Activated naive CD8-positive, alpha-beta T cell (primary cell): ENCODE measurements at regions not wholly inside any gene's neighbourhood (a gene's known extent, or its start where the extent isn't known, plus 50 kb on each side); places are given as distances from the start of the nearest gene placed in this dataset.
"Not testable (repeated sequence)": the region's sequence is repeated elsewhere in the genome, so short reads cannot be mapped to it uniquely, and the experiment has no call there.

Source experiments
- H3K27ac Mint-ChIP-seq: one replicate; pipeline ENCODE4 v1.8.0; 2021; ENCODE audit warnings: mixed read lengths
- H3K27me3 Mint-ChIP-seq: one replicate; pipeline ENCODE4 v1.8.0; 2021; ENCODE audit warnings: mixed read lengths
- H3K36me3 Mint-ChIP-seq: one replicate; pipeline ENCODE4 v1.8.0; 2021; ENCODE audit warnings: mixed read lengths
- H3K4me1 Mint-ChIP-seq: one replicate; pipeline ENCODE4 v1.8.0; 2021; ENCODE audit warnings: low read depth, mixed read lengths
- H3K4me3 Mint-ChIP-seq: one replicate; pipeline ENCODE4 v1.8.0; 2021; ENCODE audit warnings: mild to moderate bottlenecking, mixed read lengths
- H3K9me3 Mint-ChIP-seq: one replicate; pipeline ENCODE4 v1.8.0; 2021; ENCODE audit warnings: low read depth, mixed read lengths

DNA sequence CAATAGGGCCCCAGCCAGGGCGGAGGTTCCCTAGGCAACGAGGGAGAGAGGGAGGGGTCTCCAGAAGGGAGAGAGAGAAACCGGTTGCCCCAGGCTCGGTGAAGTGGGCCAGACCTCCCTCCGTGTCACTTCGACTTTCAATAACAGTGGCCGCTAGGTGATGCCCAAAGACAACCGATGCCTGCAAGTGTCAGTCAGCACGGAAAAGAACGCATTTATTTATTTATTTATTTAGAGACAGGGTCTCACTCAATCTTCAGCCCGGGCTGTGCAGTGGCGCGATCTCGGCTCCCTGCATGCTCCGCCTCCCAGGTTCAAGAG is 1504.1 kb upstream of the DEFB115 start:
- not testable (repeated sequence) for H3K27ac Mint-ChIP-seq, H3K9me3 Mint-ChIP-seq, H3K36me3 Mint-ChIP-seq, H3K27me3 Mint-ChIP-seq
- Mint-ChIP-seq H3K4me3 (peak overlapping the region; percentile 55), H3K4me1 (peaks cover 30% of the 10 kb centered on the region)

DNA sequence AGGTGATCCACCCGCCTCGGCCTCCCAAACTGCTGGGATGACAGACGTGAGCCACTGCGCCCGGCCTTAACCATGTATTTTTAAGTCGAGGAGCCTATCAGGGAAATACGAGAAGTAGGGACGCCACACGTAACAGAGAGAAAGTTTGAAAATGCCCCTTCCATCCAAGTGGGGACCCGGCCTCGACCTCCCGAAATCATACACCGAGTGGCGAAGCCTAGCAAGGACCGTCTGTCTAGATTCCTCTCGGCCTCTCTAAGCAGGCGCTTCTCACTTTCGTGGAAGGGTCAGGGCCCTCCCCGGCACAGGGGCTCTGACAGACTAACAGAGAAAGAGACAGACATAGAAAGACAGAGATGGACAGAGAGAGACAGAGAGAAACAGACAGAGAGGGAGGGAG is 1503.6 kb upstream of the DEFB115 start:
- H3K36me3 Mint-ChIP-seq, H3K27me3 Mint-ChIP-seq, H3K9me3 Mint-ChIP-seq: not testable (repeated sequence)
- H3K27ac Mint-ChIP-seq: peak overlapping the region; percentile 3
- H3K4me3 Mint-ChIP-seq: peak overlapping the region; percentile 55
- H3K4me1 Mint-ChIP-seq: peaks cover 30% of the 10 kb centered on the region

DNA sequence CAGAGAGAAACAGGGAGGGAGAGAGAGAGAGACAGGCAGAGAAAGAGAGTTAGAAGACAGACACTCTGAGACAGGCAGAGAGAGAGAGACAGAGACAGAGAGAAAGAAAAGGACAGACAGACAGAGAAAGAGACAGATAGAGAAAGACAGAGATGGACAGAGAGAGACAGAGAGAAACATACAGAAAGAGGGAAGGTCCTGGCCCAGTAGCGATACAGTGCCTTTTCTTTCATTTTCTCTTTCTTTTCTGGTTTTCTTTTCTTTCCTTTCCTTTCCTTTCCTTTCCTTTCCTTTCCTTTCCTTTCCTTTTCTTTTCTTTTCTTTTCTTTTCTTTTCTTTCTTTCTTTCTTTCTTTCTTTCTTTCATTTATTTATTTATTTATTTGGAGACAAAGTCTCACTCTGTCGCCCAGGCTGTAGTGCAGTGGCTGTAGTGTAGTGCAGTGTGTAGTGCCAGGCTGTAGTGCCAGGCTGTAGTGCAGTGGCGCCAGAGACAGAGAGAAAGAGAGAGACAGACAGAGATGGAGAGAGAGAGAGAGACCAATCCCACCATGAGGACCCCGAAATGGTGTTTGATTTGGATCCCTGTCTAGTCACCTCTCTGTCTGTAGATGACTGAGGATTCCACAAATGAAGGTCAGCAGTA is 1501.5 kb upstream of the DEFB115 start:
- H3K9me3 Mint-ChIP-seq, H3K27ac Mint-ChIP-seq, H3K4me3 Mint-ChIP-seq, H3K36me3 Mint-ChIP-seq, H3K27me3 Mint-ChIP-seq: not testable (repeated sequence)
- H3K4me1 Mint-ChIP-seq: peaks cover 29% of the 10 kb centered on the region

DNA sequence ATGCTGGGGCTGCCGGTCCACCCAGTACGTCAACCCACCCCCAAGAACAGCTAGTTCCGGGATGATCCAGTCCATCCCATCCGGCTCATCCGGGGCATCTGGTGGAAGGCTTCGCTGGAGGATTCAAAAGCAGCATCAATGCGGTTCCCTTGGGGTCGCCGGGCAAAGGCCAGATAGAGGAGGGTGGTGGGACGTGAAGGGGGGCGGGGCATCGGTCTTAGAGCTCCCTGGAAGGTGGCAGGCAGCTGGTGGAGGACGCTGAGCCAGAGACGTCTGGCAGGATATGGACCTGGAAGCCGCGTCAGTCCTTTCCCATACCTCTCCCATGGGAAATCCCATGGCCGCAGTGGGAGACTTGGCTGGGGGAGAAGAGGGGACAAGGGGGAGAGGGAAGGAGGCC is 1500.8 kb upstream of the DEFB115 start:
- Mint-ChIP-seq H3K4me1 (peaks cover 22% of the 10 kb centered on the region), H3K9me3 (no peaks in the 10 kb centered on the region), H3K36me3 (no peaks in the 10 kb centered on the region), H3K27me3 (no peaks in the 10 kb centered on the region), H3K27ac (no peak overlapping the region), H3K4me3 (no peak overlapping the region)

DNA sequence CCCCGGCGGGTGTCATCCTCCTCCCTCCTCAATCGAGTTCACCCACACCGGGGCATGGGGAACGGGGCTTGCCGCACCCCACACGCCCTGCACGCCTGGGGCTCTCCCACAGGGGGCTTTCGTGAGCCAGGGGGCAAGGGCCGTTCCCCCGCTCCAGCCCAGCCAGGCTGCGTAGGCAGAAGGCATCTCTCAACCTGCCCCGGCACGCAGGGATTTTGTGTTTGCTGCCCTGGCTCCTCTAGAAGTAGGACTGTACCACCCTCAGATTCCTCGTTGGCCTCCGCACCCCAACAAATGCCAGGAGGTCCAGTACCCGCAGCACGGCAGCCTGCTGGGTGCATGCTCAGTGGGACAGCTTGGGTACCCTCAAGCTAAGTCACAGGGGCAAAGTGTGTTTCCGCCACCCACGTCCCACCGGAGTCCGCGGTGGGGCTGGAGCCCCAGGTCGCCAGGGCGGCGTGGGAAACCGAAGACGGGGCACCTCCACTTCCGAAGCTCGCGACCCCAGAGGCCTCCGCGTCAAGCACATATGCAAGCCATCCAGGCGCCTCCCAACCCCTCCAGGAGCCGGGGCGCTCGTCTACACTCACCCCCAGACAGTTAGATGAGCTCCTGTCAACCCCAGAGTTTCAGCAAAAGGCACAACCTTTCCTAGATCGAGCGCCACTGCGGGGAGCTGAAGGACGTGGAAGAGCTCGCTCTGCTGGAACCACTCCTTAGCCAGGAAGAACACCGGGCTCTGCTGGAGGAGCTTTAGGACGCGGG is 1495.7 kb upstream of the DEFB115 start:
- H3K36me3 Mint-ChIP-seq, H3K4me1 Mint-ChIP-seq, H3K9me3 Mint-ChIP-seq, H3K4me3 Mint-ChIP-seq, H3K27me3 Mint-ChIP-seq, H3K27ac Mint-ChIP-seq: not testable (repeated sequence)

DNA sequence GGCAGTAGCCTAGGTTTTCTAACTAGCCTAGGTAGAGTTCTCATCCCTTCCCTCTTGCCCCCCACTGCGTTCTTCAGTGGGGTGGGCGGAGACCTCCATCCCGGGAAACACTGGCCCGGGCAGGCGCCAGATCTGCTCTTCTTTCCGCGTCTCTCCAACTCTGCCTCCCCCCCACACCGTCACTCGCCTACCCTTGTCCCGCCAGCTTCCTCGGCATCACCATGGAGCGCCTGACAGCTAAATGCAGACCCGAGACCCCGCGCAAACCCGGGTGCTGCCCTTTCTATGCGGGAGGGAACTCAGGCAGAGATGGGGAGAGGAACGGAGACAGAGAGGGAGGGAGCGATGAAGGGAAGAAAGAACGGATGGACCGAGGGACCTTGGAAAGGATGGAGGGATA is 1494.8 kb upstream of the DEFB115 start:
- Mint-ChIP-seq H3K4me3 (peak overlapping the region; percentile 17), H3K4me1 (peaks cover 6% of the 10 kb centered on the region), H3K9me3 (no peaks in the 10 kb centered on the region), H3K27ac (no peak overlapping the region), H3K36me3 (no peaks in the 10 kb centered on the region), H3K27me3 (peaks cover 7% of the 10 kb centered on the region)

DNA sequence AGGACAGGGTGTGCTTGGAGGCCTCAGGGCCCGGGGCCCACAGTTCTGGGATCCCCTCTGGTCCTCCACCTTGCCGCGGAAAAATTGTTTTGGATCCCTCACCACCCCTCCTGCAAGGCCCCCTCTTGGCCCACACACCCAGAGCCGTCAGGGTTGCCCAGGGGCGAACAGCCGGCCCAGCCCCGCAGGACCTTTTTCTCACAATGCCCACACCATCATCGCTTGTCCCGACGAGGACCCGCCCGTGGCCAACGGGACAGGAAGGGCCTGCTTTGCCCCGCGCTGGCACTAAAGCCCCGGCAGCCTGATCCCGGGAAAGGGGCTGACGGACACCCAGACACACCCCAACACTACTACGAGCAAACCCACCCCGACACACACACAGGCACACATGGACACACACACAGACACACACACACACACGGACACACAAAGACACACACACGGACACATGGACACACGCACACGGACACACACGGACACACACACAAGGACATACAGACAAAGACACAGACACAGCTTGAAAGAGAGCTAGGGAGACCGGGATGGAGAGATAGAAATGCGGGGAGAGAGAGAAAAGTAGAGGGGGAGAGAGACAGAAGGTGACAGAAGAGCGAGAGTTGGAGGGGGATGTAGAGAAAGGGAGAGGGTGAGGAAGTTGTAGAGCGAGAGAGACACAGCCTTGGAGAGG is 1493.5 kb upstream of the DEFB115 start:
- Mint-ChIP-seq H3K9me3 (no peaks in the 10 kb centered on the region), H3K4me1 (peaks cover 6% of the 10 kb centered on the region), H3K4me3 (no peak overlapping the region), H3K36me3 (no peaks in the 10 kb centered on the region), H3K27ac (no peak overlapping the region), H3K27me3 (peaks cover 7% of the 10 kb centered on the region)

DNA sequence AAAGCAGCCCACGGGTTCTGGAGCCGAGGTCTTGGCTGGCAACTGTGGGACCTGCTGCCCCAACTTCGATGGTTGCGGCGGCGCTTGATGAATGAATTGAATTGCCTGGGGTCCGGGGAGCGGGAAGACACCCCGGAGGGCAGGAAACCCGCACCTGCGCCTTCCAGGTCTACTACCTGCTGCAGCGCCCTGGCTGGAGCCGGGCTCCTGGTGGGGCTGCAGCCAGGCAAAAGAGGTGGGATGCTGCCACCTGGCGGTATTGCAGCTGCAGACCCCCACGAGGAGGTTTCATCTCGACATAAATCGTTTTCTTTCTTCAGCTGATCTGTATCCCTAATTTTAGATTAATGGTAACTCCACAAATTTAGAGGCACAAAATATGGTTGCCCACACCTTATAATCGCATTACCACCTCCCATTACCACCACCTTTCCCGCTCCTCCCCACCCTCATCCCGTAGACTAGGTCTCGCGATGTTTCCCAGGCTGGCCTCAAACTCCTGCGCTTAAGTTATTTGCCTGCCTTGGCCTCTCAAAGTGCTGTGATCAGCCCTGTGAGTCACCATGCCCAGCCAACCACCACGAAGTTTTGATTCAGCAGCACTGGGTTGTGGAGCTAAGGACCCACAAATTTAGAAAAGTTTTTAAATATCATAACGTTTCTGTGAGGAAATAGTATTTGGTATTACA is 1492.4 kb upstream of the DEFB115 start:
- H3K27me3 Mint-ChIP-seq, H3K36me3 Mint-ChIP-seq, H3K9me3 Mint-ChIP-seq, H3K27ac Mint-ChIP-seq, H3K4me1 Mint-ChIP-seq: not testable (repeated sequence)
- H3K4me3 Mint-ChIP-seq: peak overlapping the region; percentile 38

DNA sequence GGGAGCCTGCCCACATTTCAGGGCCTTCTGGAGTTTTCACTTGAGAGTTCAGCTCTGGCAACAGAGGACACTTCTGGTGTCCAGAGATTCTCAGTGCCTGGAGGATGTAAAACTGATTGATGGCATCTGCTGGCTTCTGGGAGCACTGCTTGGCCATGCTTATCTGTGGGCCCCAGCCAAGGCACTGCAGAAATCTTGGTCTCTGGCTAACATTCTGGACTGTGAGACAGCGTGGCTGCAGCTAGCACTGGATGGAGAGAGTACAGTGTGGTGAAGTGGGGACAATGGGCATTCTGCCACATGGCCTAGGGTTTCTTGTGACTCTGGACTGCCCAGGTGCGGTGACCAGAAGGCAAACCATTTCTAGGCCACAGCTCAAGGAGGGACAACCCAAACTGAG is 1479.4 kb upstream of the DEFB115 start:
- H3K27me3 Mint-ChIP-seq, H3K27ac Mint-ChIP-seq, H3K36me3 Mint-ChIP-seq, H3K4me1 Mint-ChIP-seq, H3K4me3 Mint-ChIP-seq: not testable (repeated sequence)
- peaks cover 12% of the 10 kb centered on the region for H3K9me3 Mint-ChIP-seq

DNA sequence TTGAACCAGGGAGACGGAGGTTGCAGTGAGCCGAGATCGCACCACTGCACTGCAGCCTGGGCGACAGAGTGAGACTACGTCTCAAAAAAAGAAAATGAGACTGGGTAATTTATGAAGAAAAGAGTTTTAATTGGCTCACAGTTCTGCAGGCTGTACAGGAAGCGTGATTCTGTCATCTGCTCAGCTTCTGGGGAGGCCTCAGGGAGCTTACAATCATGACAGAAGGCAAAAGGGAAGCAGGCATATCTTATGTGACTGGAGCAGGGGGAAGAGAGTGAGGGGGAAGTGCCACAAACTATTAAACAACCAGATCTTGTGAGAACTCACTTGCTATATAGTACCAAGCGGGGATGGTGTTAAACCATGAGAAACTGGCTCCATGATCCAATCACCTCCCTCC is 1476.2 kb upstream of the DEFB115 start:
- not testable (repeated sequence) for H3K4me1 Mint-ChIP-seq, H3K36me3 Mint-ChIP-seq, H3K27ac Mint-ChIP-seq, H3K27me3 Mint-ChIP-seq, H3K4me3 Mint-ChIP-seq
- peaks cover 19% of the 10 kb centered on the region for H3K9me3 Mint-ChIP-seq

DNA sequence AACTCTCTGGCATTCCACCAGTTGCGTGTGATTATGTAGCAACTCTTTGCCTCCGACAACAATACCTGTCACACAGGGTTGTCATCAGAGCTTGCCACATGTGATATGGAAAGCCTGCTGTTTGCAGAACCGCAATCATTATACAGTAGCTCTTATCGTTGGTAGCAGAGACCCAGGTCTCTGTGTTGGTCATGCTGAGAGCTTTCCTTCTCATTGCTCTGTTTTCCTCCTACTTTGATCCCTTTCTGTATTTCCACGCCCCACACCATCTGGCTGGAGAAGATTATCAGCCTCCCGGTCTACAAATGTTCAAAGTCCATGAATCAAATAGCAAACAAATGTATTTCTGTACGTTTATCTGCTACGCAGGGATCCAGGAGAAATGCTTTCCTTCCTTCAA is 1475.6 kb upstream of the DEFB115 start:
- H3K27ac Mint-ChIP-seq, H3K36me3 Mint-ChIP-seq, H3K27me3 Mint-ChIP-seq, H3K4me3 Mint-ChIP-seq, H3K4me1 Mint-ChIP-seq: not testable (repeated sequence)
- peaks cover 24% of the 10 kb centered on the region for H3K9me3 Mint-ChIP-seq

DNA sequence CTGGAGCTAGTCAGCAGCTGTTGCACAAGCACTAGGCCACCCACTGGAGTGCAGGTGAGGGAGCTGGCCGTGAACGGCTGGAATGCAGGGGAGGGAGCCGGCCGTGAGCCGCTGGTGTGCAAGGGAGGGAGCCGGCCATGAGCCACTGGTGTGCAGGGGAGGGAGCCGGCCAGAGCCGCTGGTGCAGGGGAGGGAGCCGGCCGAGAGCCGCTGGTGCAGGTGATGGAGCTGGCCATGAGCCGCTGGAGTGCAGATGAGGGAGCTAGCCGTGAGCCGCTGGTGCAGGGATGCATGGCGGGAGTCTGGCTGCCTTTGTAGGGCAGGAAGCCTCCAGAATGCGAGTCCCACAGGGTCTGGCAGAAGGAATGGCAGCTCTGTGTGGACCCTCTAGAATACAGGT is 1470.0 kb upstream of the DEFB115 start:
- peaks cover 20% of the 10 kb centered on the region for H3K9me3 Mint-ChIP-seq
- not testable (repeated sequence) for H3K27me3 Mint-ChIP-seq, H3K27ac Mint-ChIP-seq, H3K4me1 Mint-ChIP-seq, H3K36me3 Mint-ChIP-seq, H3K4me3 Mint-ChIP-seq

DNA sequence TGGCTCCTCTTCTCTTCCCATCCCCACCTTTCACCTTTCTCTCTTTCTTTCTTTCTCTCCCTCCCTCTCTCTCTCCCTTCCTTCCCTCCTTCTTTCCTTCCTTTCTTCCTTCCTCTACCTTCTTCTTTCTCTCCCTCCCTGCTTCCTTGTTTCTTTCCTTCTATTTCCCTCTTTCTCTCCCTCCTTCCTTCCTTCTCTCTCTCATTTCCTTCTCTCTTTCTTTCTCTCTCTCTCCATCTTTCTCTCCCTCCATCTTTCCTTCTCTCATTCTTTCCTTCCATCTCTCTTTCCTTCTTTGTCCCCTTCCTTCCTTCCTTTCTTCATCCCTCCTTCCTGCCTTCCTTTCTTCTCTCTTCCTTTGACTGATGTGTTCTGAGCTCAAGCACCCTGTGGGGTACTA is 1467.0 kb upstream of the DEFB115 start:
- H3K27me3 Mint-ChIP-seq: no peaks in the 10 kb centered on the region
- no peak overlapping the region for H3K27ac Mint-ChIP-seq
- no peak overlapping the region for H3K4me3 Mint-ChIP-seq
- H3K36me3 Mint-ChIP-seq: peaks cover under 1% of the 10 kb centered on the region
- H3K4me1 Mint-ChIP-seq: no peaks in the 10 kb centered on the region
- H3K9me3 Mint-ChIP-seq: peaks cover 21% of the 10 kb centered on the region

DNA sequence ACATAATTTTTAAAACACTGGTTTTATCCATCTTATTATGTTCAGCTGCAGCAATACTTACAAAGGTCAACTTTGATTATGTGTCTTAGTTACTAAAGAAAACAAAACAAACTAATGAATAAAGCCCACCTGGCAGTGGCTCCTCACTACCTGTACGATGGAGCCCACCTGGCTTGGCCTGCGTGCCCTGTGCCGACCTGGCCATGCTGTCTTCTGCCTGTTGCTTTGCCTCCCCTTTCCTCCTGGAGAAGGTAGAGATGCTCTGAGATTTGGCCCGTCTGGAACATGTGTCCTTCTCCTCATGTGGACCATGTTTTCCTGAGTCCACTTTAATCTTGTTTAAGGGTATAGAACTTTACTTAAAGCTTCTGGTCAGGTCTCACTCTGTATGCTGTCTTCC is 1426.0 kb upstream of the DEFB115 start:
- not testable (repeated sequence) for H3K9me3 Mint-ChIP-seq, H3K27ac Mint-ChIP-seq, H3K36me3 Mint-ChIP-seq, H3K4me1 Mint-ChIP-seq, H3K4me3 Mint-ChIP-seq, H3K27me3 Mint-ChIP-seq

DNA sequence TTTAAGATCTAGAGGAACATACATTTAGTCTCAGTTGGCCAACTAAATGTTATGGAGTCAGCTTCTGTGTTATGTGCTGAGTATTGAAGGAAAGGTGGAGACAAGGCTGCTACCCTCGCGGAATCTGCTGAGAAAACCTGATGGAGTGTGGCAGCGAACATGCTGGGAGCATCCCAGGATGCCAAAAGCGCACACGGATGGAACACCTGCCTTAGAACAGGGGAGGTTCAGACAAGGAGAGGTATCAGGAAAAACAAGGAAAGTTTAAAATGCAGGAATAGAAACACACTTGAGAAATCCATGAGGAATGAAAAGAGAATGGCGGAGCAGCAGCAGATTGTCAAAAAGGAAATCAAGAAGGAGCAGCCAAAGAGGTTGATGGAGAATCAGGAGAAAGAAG is 1389.5 kb upstream of the DEFB115 start:
- H3K36me3 Mint-ChIP-seq, H3K9me3 Mint-ChIP-seq, H3K4me3 Mint-ChIP-seq, H3K4me1 Mint-ChIP-seq, H3K27ac Mint-ChIP-seq, H3K27me3 Mint-ChIP-seq: not testable (repeated sequence)
